Loucy (cell line): ENCODE measurements at regions not wholly inside any gene's neighbourhood (a gene's known extent, or its start where the extent isn't known, plus 50 kb on each side); places are given as distances from the start of the nearest gene placed in this dataset.

Experiments used
- H2AFZ ChIP-seq: fragments of 200-600 bp; sonication (generic); 2 replicates; pipeline ENCODE4 v1.6.0; 2016; ENCODE audit warnings: antibody characterized with exemption, mild to moderate bottlenecking, low read length, moderate library complexity
- H3F3A ChIP-seq: fragments of 200-600 bp; 2 replicates; pipeline ENCODE4 v1.6.0; 2016; ENCODE audit warnings: antibody characterized with exemption, low read depth, mild to moderate bottlenecking
- H3K27me3 ChIP-seq: fragments of 200-600 bp; sonication (generic); 2 replicates; pipeline ENCODE4 v1.6.1; 2014; ENCODE audit warnings: low read length, mild to moderate bottlenecking; ENCODE audit not compliant: insufficient read depth, poor library complexity, severe bottlenecking
- H3K36me3 ChIP-seq: fragments of 200-600 bp; sonication (generic); 2 replicates; pipeline ENCODE4 v1.6.1; 2016; ENCODE audit warnings: low read length; ENCODE audit not compliant: insufficient read depth
- H3K4me1 ChIP-seq: fragments of 200-600 bp; sonication (generic); 2 replicates; pipeline ENCODE4 v1.5.1; 2014; ENCODE audit warnings: low read length, mild to moderate bottlenecking; ENCODE audit not compliant: insufficient read depth, poor library complexity, severe bottlenecking
- H3K4me2 ChIP-seq: fragments of 200-600 bp; sonication (generic); 2 replicates; pipeline ENCODE4 v1.6.0; 2014; ENCODE audit warnings: antibody characterized with exemption, low read length, low read depth, mild to moderate bottlenecking; ENCODE audit not compliant: poor library complexity, severe bottlenecking
- H3K4me3 ChIP-seq: fragments of 200-600 bp; sonication (generic); 2 replicates; pipeline ENCODE4 v1.5.1; 2014; ENCODE audit warnings: low read length, mild to moderate bottlenecking, mixed read lengths; ENCODE audit not compliant: poor library complexity, severe bottlenecking
- H3K79me2 ChIP-seq: fragments of 200-600 bp; sonication (generic); 2 replicates; pipeline ENCODE4 v1.6.1; 2014; ENCODE audit warnings: low read length; ENCODE audit not compliant: insufficient read depth
- H3K9ac ChIP-seq: fragments of 200-600 bp; sonication (generic); 2 replicates; pipeline ENCODE4 v1.6.0; 2014; ENCODE audit warnings: mild to moderate bottlenecking, low read depth, low read length, moderate library complexity; ENCODE audit not compliant: poor library complexity, severe bottlenecking
- H3K9me2 ChIP-seq: fragments of 200-600 bp; sonication (generic); replicated peaks from 2 replicates; pipeline ENCODE4 v1.6.1; 2016; ENCODE audit warnings: low read depth, low read length, mixed read lengths
- H3K9me3 ChIP-seq: fragments of 200-600 bp; sonication (generic); 2 replicates; pipeline ENCODE4 v1.6.1; 2014; ENCODE audit warnings: mild to moderate bottlenecking, antibody characterized with exemption, low read length, low read depth; ENCODE audit not compliant: insufficient read depth
- H4K20me1 ChIP-seq: fragments of 200-600 bp; sonication (generic); 2 replicates; pipeline ENCODE4 v1.6.0; 2014; ENCODE audit warnings: antibody characterized with exemption, low read length, mild to moderate bottlenecking; ENCODE audit not compliant: insufficient read depth, poor library complexity, severe bottlenecking
- EZH2phosphoT487 ChIP-seq: fragments of 200-600 bp; IDR thresholded peaks from 2 replicates; pipeline ENCODE4 v1.6.1; 2018; ENCODE audit warnings: antibody characterized with exemption, mild to moderate bottlenecking, moderate library complexity, borderline replicate concordance
- TF ChIP-seq, protein P1 (sequence below): fragments of 200-600 bp; sonication (generic); conservative IDR thresholded peaks from 2 replicates; pipeline ENCODE4 v1.5.1; 2014; ENCODE audit warnings: mild to moderate bottlenecking, antibody characterized with exemption, low read length

GRCh38 chr10:129372172-129372571 is 94.9 kb upstream of the MGMT start:
- Histone ChIP-seq H3K27me3 (peaks cover 5% of the 10 kb centered on the region), H3K4me3 (no peak overlapping the region), H3K4me1 (no peaks in the 10 kb centered on the region), H3K36me3 (no peaks in the 10 kb centered on the region), H3K9me3 (no peaks in the 10 kb centered on the region), H2AFZ (no peak overlapping the region), H3K9ac (no peak overlapping the region), H3K9me2 (no peaks in the 10 kb centered on the region), H4K20me1 (no peaks in the 10 kb centered on the region), H3K4me2 (no peak overlapping the region), H3K79me2 (no peaks in the 10 kb centered on the region), H3F3A (no peaks in the 10 kb centered on the region)
- TF ChIP-seq EZH2phosphoT487: no peak
- TF ChIP-seq, protein P1, sequence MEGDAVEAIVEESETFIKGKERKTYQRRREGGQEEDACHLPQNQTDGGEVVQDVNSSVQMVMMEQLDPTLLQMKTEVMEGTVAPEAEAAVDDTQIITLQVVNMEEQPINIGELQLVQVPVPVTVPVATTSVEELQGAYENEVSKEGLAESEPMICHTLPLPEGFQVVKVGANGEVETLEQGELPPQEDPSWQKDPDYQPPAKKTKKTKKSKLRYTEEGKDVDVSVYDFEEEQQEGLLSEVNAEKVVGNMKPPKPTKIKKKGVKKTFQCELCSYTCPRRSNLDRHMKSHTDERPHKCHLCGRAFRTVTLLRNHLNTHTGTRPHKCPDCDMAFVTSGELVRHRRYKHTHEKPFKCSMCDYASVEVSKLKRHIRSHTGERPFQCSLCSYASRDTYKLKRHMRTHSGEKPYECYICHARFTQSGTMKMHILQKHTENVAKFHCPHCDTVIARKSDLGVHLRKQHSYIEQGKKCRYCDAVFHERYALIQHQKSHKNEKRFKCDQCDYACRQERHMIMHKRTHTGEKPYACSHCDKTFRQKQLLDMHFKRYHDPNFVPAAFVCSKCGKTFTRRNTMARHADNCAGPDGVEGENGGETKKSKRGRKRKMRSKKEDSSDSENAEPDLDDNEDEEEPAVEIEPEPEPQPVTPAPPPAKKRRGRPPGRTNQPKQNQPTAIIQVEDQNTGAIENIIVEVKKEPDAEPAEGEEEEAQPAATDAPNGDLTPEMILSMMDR: no peak

GRCh38 chr10:129373231-129373630 is 93.8 kb upstream of the MGMT start:
- Histone ChIP-seq H2AFZ (no peak overlapping the region), H3K4me1 (no peaks in the 10 kb centered on the region), H4K20me1 (no peaks in the 10 kb centered on the region), H3F3A (no peaks in the 10 kb centered on the region), H3K36me3 (no peaks in the 10 kb centered on the region), H3K4me3 (no peak overlapping the region), H3K9ac (no peak overlapping the region), H3K9me3 (no peaks in the 10 kb centered on the region), H3K4me2 (no peak overlapping the region), H3K9me2 (no peaks in the 10 kb centered on the region), H3K27me3 (peaks cover 5% of the 10 kb centered on the region), H3K79me2 (no peaks in the 10 kb centered on the region)
- no peak for TF ChIP-seq EZH2phosphoT487
- TF ChIP-seq, protein P1: no peak

DNA sequence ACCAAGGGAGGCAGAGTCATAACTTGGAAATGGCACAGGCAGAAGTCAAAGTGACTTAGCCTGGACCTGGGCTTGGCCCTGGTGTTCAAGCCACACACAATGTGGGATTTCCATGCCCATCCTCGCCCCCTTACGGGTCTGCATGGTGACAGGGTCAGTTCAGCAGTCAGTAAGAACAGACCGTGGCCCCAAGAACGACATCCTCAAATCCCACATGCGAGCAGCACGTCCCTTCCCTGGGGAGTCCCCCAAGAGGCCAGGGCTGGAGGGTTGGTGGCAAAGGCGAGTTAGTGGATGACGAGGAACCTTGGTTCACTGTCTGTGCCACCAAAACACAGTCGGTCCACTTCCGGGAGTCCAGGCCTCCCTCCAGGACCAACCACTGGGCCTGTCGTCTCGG is 93.3 kb upstream of the MGMT start:
- H3K9me2 ChIP-seq: no peaks in the 10 kb centered on the region
- H3K9me3 ChIP-seq: no peaks in the 10 kb centered on the region
- no peaks in the 10 kb centered on the region for H3K4me1 ChIP-seq
- no peak overlapping the region for H3K4me3 ChIP-seq
- H3F3A ChIP-seq: no peaks in the 10 kb centered on the region
- H2AFZ ChIP-seq: no peak overlapping the region
- no peaks in the 10 kb centered on the region for H3K79me2 ChIP-seq
- H3K9ac ChIP-seq: no peak overlapping the region
- TF ChIP-seq, protein P1: no peak
- TF ChIP-seq EZH2phosphoT487: no peak
- no peaks in the 10 kb centered on the region for H3K36me3 ChIP-seq
- no peak overlapping the region for H3K4me2 ChIP-seq
- H3K27me3 ChIP-seq: peaks cover 5% of the 10 kb centered on the region
- no peaks in the 10 kb centered on the region for H4K20me1 ChIP-seq
